ENCODE measurements at regions not wholly inside any gene's neighbourhood (a gene's known extent, or its start where the extent isn't known, plus 50 kb on each side); places are given as distances from the start of the nearest gene placed in this dataset.

DNA sequence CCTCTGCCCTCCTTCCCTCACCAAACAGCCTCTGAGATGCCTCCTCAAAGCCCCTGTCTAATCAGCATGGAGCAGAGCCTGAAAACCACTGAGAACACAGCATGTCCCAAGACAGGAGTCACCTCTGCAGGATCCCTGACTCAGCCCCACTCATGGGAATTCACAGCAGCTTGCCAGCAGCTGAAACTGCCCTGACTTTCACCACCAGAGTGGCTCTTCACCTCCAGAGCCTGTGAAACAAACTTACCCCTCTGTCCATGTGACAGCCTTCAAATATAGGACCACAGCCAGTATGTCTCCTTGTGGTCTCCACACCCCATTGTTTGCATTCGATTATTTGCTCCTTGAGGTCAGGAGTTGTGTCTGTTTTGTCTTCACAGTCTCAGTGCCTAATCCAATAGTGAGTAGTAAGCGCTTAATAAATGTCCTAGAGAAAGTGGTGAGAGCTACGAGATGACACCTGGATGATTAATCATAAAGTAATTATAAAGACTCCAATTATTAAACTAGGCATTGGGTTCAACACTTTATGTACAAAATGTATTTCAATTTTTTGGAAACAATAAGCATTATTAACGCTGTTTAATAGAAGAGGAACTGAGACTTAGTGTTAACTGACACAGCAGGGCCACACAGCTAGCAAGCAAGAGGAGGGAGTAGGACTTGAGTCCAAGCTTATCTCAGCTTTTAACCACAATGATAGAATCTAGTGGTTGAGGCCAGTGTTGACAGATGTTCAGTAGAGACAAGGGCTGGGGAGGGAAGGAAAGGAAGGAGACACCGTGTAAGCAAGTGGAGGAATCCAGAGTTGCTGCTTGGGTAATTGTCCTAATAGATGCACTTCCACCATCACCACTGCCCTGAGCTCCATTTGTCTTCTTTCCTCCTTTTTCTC is 358.7 kb upstream of the TNP1 start:
- TF ChIP-seq, protein P1, sequence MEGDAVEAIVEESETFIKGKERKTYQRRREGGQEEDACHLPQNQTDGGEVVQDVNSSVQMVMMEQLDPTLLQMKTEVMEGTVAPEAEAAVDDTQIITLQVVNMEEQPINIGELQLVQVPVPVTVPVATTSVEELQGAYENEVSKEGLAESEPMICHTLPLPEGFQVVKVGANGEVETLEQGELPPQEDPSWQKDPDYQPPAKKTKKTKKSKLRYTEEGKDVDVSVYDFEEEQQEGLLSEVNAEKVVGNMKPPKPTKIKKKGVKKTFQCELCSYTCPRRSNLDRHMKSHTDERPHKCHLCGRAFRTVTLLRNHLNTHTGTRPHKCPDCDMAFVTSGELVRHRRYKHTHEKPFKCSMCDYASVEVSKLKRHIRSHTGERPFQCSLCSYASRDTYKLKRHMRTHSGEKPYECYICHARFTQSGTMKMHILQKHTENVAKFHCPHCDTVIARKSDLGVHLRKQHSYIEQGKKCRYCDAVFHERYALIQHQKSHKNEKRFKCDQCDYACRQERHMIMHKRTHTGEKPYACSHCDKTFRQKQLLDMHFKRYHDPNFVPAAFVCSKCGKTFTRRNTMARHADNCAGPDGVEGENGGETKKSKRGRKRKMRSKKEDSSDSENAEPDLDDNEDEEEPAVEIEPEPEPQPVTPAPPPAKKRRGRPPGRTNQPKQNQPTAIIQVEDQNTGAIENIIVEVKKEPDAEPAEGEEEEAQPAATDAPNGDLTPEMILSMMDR (IDR thresholded peaks at IDR 0.05) = no peak
- no peak for TF ChIP-seq POLR2A (IDR thresholded peaks at IDR 0.05)
